ENCODE measurements at regions not wholly inside any gene's neighbourhood (a gene's known extent, or its start where the extent isn't known, plus 50 kb on each side); places are given as distances from the start of the nearest gene placed in this dataset.

DNA sequence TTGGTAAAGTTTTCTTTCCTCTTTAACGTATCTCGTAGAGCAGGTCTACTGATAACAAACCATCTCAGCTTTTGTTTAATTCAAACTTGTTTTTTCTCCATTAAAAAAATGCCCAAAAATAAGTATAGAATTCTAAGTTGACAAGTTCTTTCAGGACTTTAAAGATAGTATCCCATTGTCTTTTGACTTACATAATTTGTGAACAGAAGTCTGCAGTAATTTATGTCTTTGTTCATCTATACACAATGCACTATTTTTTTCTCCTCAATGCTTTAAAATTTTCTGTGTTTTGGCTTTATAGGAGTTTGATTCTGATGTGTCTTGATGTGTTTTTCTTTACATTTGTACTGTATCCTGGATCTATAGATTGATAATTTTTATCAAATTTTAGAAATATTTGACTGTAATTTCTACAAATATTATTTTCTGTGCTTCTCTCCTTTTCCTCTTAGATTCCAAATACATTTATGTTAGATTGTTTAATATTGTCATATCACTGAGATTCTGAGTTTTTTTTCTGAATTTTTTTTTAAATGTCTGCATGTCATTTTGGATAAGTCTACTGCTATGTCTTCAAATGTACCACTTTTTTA is 143.3 kb downstream of the FTCDNL1 start:
- DNase-seq (ENCODE audit: low read depth in 4 of 4, low spot score in 3 of 4), result no peak

GRCh38 chr2:199705538-199705937 is 145.5 kb downstream of the FTCDNL1 start:
- DNase-seq (ENCODE audit: low read depth in 4 of 4, low spot score in 3 of 4), result no peak

GRCh38 chr2:199704358-199705238 is 146.4 kb downstream of the FTCDNL1 start:
- no peak for DNase-seq (ENCODE audit: low read depth in 4 of 4, low spot score in 3 of 4)

- no peak for DNase-seq (ENCODE audit: low read depth in 4 of 4, low spot score in 3 of 4)
These were observed 147.8 kb downstream of the FTCDNL1 start for GRCh38 chr2:199703199-199703598.

DNA sequence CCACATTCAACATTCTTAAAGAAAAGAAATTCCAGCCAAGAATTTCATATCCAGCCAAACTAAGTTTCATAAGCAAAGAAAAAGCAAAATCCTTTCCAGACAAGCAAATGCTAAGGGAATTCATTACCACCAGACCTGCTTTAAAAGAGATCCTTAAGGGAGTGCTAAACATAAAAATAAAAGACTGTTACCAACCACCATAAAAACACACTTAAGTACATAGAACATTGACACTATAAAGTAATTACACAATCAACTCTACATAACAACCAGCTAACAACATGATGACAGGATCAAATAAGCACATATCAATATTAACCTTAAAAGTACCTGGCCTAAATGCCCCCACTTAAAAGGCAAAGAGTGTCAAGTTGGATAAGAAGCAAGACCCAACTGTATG is 153.5 kb downstream of the FTCDNL1 start:
- DNase-seq (ENCODE audit: low read depth in 4 of 4, low spot score in 3 of 4), result no peak

GRCh38 chr2:199696048-199696447 is 154.9 kb downstream of the FTCDNL1 start:
- no peak for DNase-seq (ENCODE audit: low read depth in 4 of 4, low spot score in 3 of 4)

GRCh38 chr2:199693861-199694260 is 157.1 kb downstream of the FTCDNL1 start:
- no peak for DNase-seq (ENCODE audit: low read depth in 4 of 4, low spot score in 3 of 4)

GRCh38 chr2:199692489-199692888 is 158.5 kb downstream of the FTCDNL1 start:
- DNase-seq (ENCODE audit: low read depth in 4 of 4, low spot score in 3 of 4), result no peak

GRCh38 chr2:199690225-199690624 is 160.8 kb downstream of the FTCDNL1 start:
- DNase-seq (ENCODE audit: low read depth in 4 of 4, low spot score in 3 of 4), result no peak

DNA sequence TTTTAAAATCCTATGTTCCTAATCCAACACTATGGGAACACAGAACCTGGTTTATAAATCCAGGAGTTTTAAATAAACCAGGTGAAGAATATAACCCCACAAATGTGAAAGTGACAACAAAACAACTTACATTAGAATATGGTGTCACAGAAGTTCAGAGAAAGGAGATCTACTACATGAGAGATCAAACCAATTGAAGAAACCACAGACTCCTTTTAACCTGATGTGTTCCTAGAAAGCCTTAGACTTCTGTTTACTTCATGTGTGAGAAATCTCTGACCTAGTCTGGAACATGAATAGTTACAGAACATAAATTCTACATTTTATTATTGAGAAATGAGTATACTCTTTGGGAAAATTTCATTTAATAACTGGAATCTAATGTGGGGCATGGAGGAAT is 165.3 kb downstream of the FTCDNL1 start:
- no peak for DNase-seq (ENCODE audit: low read depth in 4 of 4, low spot score in 3 of 4)

GRCh38 chr2:199684832-199685231 is 166.2 kb downstream of the FTCDNL1 start:
- no peak for DNase-seq (ENCODE audit: low read depth in 4 of 4, low spot score in 3 of 4)

GRCh38 chr2:199684168-199684567 is 166.8 kb downstream of the FTCDNL1 start:
- no peak for DNase-seq (ENCODE audit: low read depth in 4 of 4, low spot score in 3 of 4)

DNA sequence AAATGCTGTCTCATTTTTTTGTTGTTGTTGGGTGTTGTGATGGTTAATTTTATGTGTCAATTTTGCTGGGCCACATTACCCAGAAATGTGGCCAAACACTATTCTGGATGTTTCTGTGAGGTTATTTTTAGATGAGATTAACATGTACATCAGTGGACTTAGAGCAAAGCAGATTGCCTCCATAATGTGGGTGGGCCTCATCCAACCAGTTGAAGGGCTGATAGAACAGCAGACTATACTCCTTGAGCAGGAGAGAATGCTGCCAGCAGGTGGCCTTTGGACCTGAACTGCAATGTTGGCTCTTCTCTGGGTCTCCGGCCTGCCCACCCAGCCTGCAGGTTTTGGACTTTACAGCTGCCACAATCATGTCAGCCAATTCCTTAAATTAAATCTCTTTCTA is 169.0 kb downstream of the FTCDNL1 start:
- DNase-seq (ENCODE audit: low read depth in 4 of 4, low spot score in 3 of 4), result no peak

DNA sequence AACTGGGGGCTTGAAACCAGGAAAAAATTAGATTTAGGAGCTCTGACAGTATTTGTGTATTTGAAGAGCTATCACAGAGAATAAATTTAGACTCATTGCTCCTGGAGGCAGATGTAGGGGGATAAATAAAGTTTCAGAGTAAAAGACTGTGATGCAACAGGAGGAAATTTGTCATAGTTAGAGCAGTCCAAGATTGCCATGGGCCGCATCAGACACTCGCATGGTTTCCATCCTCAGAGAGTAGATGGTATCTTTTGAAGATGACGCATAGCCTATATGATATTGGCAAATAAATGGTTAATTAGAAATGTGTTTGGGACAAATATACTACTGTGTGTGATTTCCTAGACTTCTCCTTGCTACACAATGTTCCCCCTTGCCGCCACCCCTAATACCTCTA is 170.5 kb downstream of the FTCDNL1 start:
- no peak for DNase-seq (ENCODE audit: low read depth in 4 of 4, low spot score in 3 of 4)

DNA sequence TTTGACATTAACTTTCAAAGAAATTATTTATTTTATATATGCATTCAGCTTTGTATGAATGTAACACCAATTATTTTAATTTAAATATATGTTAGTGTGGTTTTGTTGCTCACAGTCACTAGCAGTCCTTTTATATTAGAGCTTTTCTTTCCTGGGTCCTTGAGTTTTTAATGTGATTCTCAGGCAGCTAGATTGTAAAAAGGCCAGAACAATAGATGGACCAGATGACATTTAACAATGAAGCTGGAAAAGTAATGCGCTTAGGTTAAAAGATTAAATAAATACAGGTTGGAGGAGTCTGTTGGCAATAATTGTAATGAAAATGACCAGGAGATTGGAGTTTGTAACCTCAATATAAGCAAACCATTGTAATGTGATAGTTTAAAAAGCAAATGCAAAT is 171.1 kb downstream of the FTCDNL1 start:
- no peak for DNase-seq (ENCODE audit: low read depth in 4 of 4, low spot score in 3 of 4)

- no peak for DNase-seq (ENCODE audit: low read depth in 4 of 4, low spot score in 3 of 4)
These were observed 173.1 kb downstream of the FTCDNL1 start for GRCh38 chr2:199677881-199678280.

- no peak for DNase-seq (ENCODE audit: low read depth in 4 of 4, low spot score in 3 of 4)
These were observed 182.3 kb downstream of the FTCDNL1 start for GRCh38 chr2:199668645-199669044.

- no peak for DNase-seq (ENCODE audit: low read depth in 4 of 4, low spot score in 3 of 4)
These were observed 187.8 kb downstream of the FTCDNL1 start for GRCh38 chr2:199663157-199663556.

- DNase-seq (ENCODE audit: low read depth in 4 of 4, low spot score in 3 of 4), result no peak
These were observed 188.7 kb downstream of the FTCDNL1 start for GRCh38 chr2:199662255-199662654.

DNA sequence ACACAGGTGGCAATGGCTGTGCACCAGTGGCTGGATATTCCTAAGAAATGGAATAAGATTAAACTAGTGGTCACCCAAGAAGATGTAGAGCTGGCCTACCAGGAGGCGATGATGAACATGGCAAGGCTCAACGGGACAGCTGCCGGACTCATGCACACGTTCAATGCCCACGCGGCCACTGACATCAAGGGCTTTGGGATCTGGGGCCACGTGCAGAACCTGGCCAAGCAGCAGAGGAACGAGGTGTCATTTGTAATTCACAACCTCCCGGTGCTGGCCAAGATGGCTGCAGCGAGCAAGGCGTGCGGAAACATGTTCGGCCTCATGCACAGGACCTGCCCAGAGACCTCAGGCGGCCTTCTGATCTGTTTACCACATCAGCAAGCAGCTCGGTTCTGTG is 190.8 kb downstream of the FTCDNL1 start:
- no peak for DNase-seq (ENCODE audit: low read depth in 4 of 4, low spot score in 3 of 4)

- DNase-seq (ENCODE audit: low read depth in 4 of 4, low spot score in 3 of 4), result peak in 3 of 4 donors; percentile 5 to 33 (median 12)
These were observed 191.8 kb downstream of the FTCDNL1 start for GRCh38 chr2:199659207-199659606.

GRCh38 chr2:199646439-199646838 is 188.7 kb upstream of the SATB2 start:
- DNase-seq (ENCODE audit: low read depth in 4 of 4, low spot score in 3 of 4), result no peak

Measured in right renal pelvis (tissue), 4 donors.